SHP77 treated with DMSO at 0.1 percent for 48 hours (cell line): ENCODE measurements at regions not wholly inside any gene's neighbourhood (a gene's known extent, or its start where the extent isn't known, plus 50 kb on each side); places are given as distances from the start of the nearest gene placed in this dataset.
A peak's percentile ranks its signal among the peaks of the same experiment; 100 is the strongest.
"Not testable (repeated sequence)": the region's sequence is repeated elsewhere in the genome, so short reads cannot be mapped to it uniquely, and the experiment has no call there.

ENCODE experiments used
- DNase-seq: peaks from one replicate; lab custom pipeline; 2025; lab: John Stamatoyannopoulos, UW

- no peak for DNase-seq
These were observed 51.1 kb downstream of the DOP1B start for GRCh38 chr21:36207577-36208320.

- no peak for DNase-seq
These were observed 51.8 kb downstream of the DOP1B start for GRCh38 chr21:36208326-36209013.

- DNase-seq = peak; percentile 64
These were observed 53.1 kb downstream of the DOP1B start for GRCh38 chr21:36209626-36210171.

- no peak for DNase-seq
These were observed 54.4 kb downstream of the DOP1B start for GRCh38 chr21:36210779-36211659.

GRCh38 chr21:36211660-36212512 is 55.3 kb downstream of the DOP1B start:
- DNase-seq = no peak

GRCh38 chr21:36212513-36212780 is 55.8 kb downstream of the DOP1B start:
- DNase-seq = no peak

GRCh38 chr21:36214561-36214960 is 57.9 kb downstream of the DOP1B start:
- no peak for DNase-seq

- DNase-seq = no peak
These were observed 61.1 kb downstream of the DOP1B start for GRCh38 chr21:36217743-36218142.

GRCh38 chr21:36218691-36219090 is 62.1 kb downstream of the DOP1B start:
- no peak for DNase-seq

GRCh38 chr21:36223451-36223850 is 66.8 kb downstream of the DOP1B start:
- DNase-seq = no peak

- DNase-seq = no peak
These were observed 72.6 kb downstream of the DOP1B start for GRCh38 chr21:36229181-36229580.

- DNase-seq = not testable (repeated sequence)
These were observed 74.8 kb downstream of the DOP1B start for GRCh38 chr21:36231444-36231843.

GRCh38 chr21:36232641-36233040 is 76.0 kb downstream of the DOP1B start:
- no peak for DNase-seq

- no peak for DNase-seq
These were observed 78.5 kb downstream of the DOP1B start for GRCh38 chr21:36235058-36235582.

GRCh38 chr21:36236052-36236730 is 79.6 kb downstream of the DOP1B start:
- DNase-seq = no peak

GRCh38 chr21:36237441-36237840 is 80.8 kb downstream of the DOP1B start:
- no peak for DNase-seq

GRCh38 chr21:36239585-36239984 is 80.4 kb upstream of the MORC3 start:
- DNase-seq = no peak

GRCh38 chr21:36241717-36242116 is 78.3 kb upstream of the MORC3 start:
- no peak for DNase-seq

GRCh38 chr21:36245115-36245514 is 74.9 kb upstream of the MORC3 start:
- DNase-seq = no peak

- no peak for DNase-seq
These were observed 74.3 kb upstream of the MORC3 start for GRCh38 chr21:36245649-36246048.
